GM21723 (cell line): ENCODE measurements at regions not wholly inside any gene's neighbourhood (a gene's known extent, or its start where the extent isn't known, plus 50 kb on each side); places are given as distances from the start of the nearest gene placed in this dataset.
"Not testable (repeated sequence)": the region's sequence is repeated elsewhere in the genome, so short reads cannot be mapped to it uniquely, and the experiment has no call there.

Experiments used
- ATAC-seq: cut with Tn5 transposase; IDR thresholded peaks from one replicate; pipeline ENCODE4 v1.9.1; 2021; ENCODE audit warnings: mild to moderate bottlenecking, moderate library complexity; ENCODE audit not compliant: unreplicated experiment

DNA sequence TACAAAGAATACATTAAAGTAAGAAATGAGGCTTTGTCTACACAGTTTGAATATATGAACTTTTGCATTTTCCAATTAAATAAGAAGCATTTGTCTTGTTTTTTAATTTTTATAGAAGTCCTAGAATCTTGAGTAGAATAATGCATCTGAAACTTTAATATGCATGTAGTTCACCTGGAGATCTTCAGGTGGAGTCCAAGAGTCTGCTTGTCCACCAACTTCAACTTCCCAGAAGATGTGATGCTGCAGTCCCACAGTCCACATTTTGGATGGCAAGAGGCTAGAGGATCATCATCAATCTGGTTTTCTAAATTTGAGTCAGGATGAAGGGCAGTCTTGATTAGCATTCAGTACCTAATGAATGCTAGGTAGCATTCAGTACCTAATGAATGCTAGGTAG lies 357.6 kb upstream of the SOX2 start:
- ATAC-seq, result no peak

DNA sequence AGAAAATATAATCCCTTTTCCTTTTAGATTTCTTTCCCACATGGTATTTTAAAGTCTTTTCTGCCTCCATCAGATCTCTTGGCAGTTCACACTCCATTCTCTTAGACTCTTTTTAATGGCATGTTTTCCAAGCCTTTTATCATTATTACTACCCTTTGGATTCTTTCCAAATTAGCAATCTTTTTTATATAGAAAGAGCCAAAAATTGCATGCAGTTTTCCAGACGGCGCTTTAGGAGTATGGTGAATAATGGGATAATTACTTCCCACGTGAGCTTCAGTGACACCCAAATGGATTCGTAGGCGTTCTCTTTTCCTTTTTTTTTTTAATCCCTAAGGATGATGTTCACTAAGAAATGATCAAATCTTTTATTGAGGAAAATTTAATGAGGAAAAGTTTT lies 354.8 kb upstream of the DNAJC19 start:
- ATAC-seq, result no peak

DNA sequence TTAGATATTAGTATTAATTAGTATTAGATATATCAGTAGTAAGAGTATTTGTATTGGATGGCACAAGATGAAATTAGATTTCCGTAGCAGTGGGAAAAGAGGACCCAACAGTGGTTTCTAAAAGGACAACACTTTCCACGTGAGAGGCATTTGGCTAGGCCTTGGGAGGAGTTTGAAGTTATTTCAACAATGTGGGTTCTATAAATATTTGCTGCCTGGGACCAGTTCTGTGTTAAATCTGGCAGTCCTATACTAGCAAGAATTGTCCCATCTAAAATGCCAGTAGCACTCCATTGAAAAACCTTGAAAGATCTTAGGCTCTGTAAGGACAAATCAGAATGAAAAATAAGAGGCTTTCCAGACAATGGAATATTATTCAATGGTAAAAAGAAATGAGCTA lies 347.1 kb upstream of the DNAJC19 start:
- no peak for ATAC-seq

DNA sequence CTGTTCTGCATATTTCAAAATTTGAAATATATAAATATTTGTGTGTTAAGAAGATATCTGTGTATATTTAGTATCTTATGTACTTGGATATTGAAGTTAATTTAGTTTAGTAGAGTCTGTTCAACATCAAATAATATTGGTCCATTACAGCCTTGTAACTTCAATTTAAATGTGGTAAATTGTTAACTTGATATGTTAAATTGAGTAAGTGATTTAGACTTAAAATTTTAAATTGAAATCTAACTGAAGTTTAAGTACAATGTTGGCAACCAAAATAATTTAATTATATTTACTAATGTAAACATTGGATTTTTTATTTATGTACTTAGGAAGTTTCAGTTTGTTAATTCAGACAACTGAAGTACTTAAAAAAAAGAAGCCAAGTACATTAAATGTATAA lies 343.9 kb upstream of the DNAJC19 start:
- ATAC-seq, result no peak

DNA sequence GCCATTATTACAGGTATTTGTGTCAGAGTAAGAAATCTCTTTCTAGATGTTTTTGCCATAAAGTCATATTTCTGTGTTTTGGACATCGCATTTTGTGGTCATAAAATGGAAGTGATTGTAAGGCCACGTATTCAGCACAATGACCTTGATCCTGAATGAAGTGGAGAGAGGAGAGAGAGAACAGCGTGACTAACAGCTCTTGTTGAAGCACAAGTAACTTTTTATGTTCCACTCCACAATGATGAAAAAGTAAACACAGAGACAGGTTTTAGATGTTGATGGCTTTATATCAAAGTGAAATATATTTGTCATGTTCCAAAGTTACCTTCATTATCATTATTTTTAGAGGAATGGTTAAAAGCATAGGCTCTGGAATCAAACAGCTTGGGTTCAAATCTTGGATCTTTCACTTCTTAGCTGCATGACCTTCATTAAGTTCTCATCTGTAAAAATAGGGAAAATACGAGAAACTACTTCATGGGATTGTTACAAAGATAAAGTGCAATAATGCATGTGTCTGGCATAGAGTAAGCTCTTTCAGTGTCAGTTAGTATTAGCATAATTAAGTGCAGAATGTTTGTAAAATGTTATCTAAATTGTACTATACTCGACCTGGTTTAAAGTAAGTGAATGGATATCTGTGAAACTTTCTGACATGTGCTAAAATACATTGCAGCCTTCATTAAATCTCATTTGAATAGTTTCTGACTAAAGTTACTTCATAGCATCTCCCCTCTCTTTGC lies 341.5 kb upstream of the DNAJC19 start:
- no peak for ATAC-seq

DNA sequence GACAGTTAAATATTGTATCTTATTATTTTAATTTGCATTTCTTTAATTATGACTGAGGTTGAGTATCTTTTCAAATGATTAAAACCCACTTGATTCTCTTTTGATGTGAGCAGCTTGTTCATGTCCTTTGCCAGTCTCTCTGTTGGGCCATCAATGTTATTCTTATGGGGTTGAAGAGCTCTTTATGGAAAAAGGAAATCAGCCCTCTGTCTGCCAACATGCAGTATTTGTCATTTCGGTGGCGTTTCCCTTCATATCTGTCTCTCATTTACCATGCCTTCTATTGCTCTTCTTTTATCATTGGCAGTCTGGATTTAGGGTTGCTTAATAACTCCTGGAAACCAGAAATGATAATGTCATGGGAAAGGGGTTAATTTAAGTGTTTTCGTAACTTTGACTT lies 340.7 kb upstream of the DNAJC19 start:
- ATAC-seq, result no peak

DNA sequence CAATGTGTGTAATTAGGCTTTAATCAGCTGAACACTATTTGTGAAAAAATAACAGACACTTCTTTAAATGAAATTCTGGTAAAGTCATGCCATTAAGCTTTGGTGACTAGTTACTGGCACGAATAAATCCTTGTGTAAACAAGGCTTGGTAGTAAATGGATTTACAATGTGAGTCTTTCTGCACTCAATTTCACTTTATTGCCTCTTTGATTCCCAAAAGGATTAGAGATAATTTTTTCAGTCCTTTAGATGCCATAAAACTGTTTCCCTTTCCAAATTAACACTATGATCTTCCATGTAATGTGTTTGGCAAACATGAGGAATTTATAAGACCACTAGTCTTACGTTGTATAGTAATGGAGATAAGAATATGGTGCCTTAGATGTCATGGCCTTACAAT lies 339.5 kb upstream of the DNAJC19 start:
- ATAC-seq, result no peak

DNA sequence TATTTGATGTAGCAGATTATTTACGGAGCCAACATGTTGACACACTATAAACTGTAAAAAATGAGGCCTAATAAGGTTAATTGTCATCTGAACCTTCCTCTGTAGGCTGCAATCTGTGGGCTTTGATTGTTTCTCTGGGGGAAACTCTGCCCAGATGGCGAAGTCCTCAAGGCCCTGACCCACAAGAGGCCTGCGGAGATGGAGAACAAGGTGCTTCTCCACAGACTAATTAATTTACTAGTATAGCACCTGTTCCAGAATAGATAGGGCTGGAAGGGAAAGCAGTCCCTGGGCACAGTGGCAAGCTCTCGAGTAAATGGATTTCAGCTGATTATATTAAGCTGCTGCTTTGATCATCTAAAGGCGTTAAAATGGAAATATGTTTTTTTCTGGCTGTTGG lies 338.8 kb upstream of the DNAJC19 start:
- ATAC-seq, result no peak

DNA sequence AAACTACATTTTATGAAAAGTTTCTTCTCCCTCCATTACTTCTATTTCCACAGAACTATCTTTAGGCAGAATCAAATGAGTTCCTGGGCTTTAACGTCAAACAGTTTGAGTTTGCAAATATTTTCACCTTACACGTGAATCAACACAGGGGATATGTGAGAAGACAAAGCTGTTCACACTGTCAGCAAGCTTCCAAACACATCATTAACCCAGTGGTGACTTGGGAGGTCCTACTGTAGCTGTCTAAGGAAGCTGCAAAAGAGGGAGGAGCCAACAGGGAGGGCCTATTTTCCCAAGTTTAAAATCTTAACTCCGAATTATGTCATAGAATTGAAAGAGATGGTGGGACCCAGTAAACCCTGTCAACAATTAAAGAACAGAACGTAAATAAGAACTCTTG lies 337.8 kb upstream of the DNAJC19 start:
- ATAC-seq, result no peak

DNA sequence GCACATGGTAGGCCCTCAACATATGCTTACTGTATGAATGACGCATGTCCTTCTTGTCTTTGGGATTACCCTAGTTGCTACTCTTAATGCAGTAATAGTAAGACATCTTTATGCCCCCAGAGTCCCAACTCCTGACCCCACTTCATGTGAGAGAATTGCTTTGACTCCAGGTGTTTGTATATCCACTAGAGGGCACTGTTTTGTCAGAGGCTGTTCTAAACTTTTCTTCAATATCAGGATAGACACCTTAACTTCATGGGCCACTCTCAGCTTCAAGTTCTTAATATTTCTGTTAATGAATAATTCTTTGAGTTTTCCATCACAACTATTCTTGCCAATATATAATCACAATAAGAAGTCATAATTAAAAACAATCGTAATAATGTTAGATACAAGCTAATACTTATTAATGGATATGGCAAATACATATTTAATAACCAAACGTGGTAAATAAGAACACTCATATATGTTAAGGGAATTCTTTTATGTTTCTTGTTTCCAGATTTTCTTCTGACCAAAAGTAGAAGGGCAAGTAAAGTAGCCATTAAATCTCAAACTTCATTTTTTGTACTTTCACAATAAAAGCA lies 337.2 kb upstream of the DNAJC19 start:
- peak; percentile 90 for ATAC-seq

DNA sequence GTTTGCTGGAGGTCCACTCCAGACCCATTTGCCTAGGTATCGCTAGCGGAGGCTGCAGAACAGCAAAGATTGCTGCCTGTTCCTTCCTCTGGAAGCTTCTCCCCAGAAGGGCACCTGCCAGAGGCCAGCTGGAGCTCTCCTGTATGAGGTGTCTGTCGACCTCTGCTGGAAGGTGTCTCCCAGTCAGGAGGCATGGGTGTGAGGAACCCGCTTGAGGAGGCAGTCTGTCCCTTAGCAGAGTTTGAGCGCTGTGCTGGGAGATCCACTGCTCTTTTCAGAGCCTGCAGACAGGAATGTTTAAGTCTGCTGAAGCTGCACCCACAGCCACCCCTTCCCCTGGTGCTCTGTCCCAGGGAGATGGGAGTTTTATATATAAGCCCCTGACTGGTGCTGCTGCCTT lies 335.0 kb upstream of the DNAJC19 start:
- ATAC-seq, result not testable (repeated sequence)

DNA sequence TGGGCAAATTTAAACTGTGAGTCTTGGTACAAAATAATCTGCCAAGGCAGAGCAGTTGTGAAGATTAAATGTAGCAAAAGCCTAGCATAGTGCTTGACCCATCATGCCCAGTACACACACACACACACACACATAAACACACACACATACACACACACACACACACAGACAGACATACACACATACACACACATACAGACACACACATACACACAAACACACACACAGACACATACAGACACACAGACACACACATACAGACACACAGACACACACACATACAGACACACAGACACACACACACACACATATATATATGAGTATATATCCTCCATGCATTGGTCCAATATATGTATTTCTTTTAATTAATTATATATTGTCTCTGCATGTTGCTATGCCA lies 328.8 kb upstream of the DNAJC19 start:
- no peak for ATAC-seq

DNA sequence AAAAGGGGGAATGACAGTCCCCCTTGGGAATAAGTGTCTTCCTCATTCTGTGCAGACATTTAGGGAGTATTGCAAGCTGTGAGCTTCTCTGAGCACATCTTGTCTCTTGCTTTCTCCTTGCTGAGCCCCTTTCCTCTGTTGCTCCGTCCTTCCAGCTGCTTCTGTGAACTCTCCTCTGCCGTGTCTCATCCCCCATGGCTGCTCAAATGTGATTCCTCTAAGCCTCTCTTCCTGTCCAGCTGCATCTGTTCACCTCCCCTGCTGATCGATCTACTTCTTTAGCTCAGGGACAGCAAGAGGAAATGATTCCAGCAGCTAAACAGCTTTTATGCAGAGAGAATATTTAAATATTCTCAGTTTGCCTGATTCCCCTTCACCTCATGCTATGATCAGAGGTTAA lies 328.0 kb upstream of the DNAJC19 start:
- ATAC-seq, result no peak

DNA sequence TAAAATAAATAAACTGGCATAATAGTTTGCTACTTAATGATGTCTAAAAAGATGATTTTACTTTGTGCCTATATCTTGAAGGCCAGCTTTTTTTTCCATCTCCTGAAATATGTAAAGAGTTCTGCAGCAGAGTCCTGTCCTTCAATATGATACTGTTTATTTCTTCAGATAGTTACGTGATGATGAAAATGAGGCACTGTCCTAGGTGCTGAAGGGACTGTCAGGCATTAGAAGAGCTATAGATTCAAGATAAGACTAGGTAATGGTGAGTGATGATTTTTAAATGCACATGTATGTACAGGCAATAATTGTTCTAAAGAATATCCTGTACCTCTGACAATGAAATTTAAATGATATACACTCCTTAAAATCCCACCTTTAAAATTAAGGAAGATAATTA lies 326.9 kb upstream of the DNAJC19 start:
- ATAC-seq, result no peak

DNA sequence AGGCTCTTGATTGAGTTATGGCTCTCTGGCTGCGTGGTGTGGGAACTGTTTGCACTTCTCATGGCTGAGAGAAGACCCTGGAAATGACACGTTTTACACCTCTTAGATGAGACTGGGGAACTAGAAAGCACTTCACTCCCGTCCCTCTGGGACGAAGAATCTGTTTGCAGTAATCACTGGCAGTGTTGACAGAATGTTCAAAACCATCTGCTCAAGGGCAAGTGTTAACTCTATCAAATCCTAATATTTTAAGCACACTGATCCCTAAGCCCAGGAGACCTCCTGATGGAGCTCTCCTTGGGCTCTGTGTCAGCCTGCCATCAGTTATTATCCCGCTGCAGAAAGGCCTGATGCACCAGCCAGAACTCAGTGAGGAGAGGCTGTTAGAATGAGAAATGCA lies 323.8 kb upstream of the DNAJC19 start:
- no peak for ATAC-seq

DNA sequence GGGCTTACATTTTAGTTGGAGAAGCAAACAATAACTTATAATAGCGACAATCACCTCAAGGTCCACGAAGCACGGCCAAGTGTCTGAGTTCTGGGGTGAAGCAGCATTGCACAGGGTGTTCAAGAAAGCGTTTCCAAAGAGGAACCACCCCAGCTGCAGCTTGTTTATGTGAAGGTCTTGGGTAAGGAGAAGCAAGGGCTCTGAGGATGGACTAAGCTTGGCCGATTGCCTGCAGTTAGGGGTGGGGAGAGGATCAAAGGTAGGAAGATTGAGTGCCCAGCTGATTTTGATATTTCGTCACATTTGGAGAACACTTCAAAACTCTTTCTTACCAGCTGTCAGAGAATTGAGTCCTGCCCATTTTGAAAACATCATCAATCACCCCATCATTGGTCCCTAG lies 321.6 kb upstream of the DNAJC19 start:
- ATAC-seq, result no peak

DNA sequence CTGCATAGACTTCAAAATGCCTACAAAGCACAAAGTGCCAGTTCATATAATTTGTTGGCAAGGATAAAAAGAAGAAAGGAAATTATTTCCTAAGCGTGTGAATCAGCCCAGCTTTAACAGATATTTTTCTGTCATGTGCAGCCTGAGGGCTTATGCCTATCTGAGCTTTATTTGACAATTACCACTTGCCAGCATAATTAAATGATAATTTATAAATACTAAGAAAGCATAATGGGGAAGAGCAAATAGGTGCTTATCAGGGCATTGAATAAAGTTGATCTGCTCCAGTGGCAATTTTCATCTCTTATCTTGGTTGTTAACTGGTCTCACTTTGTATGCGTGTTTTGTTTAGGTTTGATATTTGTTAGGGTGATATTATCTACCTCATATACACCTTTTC lies 313.4 kb upstream of the DNAJC19 start:
- ATAC-seq, result no peak

DNA sequence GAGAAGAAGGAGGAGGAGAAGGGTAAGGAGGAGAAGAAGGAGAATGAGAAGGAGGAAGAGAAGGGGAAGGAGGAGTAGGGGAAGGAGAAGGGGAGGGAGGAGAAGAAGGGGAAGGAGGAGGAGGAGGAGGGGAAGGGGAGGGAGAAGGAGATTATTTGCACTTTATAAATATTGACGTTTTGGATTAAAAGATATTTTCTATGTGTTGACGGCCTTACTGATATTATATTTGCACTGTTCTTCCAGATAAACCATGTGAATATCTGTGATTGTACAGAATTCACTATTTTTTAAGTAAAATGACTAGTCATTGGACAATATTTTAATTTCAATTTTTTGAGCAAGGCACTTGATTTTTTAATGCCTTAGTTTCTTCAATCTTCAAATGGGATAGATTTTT lies 310.5 kb upstream of the DNAJC19 start:
- ATAC-seq, result no peak

DNA sequence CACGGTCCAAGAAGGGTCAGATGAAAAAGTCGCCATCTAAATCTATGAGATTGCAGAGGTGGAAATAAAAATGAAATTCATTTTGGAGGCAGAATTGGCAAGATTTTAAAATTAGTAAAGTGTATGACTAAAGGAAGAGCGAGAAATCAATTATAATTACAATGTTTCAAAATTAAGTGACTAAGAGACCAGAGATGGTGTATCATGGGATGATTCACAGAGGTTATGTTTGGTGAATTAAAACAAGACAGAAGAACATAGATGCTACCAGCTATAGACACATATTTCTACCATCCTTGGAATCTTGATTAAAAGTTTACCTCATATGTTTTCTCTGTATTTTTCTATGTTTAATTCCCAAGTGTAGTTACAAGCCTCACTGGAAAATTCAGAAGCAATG lies 308.9 kb upstream of the DNAJC19 start:
- ATAC-seq, result no peak

DNA sequence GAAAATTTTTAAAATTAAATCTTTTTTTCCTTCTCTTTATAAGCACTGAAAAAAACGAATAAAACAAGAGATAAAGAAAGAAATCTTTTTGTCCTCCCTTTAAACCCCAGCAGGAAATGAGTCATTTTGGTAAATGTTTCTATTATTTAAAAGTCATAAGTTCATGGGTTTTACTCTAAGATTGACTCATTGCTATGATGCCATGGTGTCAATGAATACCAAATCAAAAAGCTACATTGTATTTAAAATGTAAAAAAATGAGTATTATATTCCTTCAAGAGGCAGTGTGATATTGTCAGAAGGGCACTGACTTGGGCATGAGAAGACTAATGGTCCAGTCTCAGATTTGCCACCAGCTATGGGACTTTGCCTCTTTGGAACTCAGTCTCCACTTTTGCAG lies 303.4 kb upstream of the DNAJC19 start:
- ATAC-seq, result peak; percentile 94

DNA sequence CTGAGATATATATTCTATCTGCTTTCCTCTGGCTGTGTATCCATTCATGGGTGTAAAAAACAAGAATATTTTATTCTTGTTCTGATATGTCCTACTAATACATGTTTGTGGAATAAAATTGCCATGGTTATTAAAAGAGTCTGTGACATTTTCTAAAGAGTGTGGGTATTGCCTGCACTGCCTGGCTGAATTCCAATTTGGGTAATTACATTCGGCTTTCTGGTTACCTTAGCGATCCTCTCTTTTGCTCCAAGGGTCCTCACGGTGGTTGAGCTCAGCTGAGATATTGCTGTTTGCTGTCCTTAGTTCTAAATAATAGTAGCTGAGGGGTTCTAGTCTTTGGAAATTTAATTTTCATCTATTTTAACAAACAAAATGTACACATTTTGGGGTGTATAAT lies 301.4 kb upstream of the DNAJC19 start:
- no peak for ATAC-seq

DNA sequence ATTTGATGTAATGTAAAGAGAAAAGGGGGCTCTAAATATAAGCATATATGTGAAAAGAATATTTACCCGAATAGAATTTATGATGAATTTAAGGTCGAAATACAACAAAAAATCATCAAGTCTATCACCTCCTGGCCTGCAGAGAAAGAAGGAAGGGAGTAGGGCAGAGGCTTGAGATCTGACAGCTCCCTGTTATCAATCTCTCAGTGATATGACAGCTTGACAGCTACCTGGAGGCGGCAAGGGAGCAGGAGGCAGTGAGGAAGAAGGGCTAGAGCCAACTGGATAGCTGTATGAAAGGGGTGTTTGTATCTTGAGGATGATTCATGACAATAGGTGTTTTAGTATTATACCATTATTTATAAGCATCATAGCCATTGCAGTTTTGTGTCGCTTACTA lies 299.8 kb upstream of the DNAJC19 start:
- no peak for ATAC-seq

DNA sequence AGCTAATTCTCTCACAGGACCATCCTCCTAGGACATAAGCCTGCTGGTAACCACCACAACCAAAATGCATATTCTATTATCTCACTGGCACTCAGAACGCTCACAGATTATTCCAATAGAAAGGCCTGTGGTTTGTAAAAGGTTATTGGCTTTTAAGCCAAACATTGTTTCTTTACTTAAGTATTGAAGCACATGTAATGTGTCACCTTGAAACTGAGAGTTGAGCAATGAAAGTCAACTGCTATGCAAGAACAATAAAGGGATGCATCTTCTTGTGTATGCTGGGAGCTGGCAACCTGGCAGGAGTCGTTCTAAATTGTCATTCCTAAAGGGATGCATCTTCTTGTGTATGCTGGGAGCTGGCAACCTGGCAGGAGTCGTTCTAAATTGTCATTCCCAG lies 298.6 kb upstream of the DNAJC19 start:
- no peak for ATAC-seq
